Stimulated activated CD4-positive, alpha-beta T cell treated with anti-CD3 and anti-CD28 coated beads, TNF-alpha, amount 100 ng/mL, for 24 hours (primary cell): ENCODE measurements at regions not wholly inside any gene's neighbourhood (a gene's known extent, or its start where the extent isn't known, plus 50 kb on each side); places are given as distances from the start of the nearest gene placed in this dataset.

Experiments
- DNase-seq, 3 experiments: peaks; one replicate each; pipeline ENCODE4 v3.0.0-alpha.2; 2020; ENCODE audit warnings: low read depth in 3 of 3

- DNase-seq = no peak
Measured at GRCh38 chr9:1331546-1332038, 281.4 kb downstream of the DMRT2 start.

DNA sequence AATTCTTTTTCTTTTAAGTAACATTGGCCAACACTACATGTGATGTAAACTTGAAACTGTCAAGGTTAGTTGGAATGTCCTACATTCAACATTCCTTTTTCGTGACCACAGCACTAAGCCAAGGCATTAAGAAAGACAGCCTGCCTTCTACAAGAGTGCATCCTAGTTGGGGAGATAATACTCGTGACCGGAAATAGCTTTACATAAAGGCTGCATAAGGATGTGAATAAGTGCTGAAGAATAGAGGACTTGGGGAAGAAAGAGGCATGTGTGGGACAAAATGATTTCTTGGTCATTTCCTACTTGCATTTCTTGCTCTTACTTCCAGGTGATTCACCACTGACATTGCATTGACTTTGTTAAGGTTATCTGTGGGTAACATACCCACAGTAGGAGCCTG lies 282.0 kb downstream of the DMRT2 start:
- no peak for DNase-seq

GRCh38 chr9:1335174-1335573 lies 285.0 kb downstream of the DMRT2 start:
- DNase-seq = no peak

DNA sequence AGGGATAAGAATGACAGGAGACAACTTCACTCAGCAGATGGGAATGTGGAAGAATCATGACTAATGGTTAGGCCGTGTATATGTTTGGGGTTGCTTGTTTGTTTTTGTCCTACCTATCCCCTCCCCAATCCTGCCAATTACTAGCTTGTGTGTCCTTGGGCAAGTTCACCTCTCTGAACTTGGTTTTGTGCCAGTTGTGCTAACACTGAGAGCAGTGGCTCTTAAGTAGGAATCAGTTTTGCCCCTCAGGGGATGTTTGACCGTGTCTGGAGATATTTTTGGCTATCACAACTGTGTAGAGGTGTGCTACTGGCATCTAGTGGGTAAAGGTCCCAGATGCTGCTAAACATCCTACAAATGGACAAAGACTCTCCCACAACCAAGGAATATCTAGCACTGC lies 287.0 kb downstream of the DMRT2 start:
- no peak for DNase-seq

- DNase-seq = no peak
Measured at GRCh38 chr9:1340390-1340789, 290.2 kb downstream of the DMRT2 start.

DNA sequence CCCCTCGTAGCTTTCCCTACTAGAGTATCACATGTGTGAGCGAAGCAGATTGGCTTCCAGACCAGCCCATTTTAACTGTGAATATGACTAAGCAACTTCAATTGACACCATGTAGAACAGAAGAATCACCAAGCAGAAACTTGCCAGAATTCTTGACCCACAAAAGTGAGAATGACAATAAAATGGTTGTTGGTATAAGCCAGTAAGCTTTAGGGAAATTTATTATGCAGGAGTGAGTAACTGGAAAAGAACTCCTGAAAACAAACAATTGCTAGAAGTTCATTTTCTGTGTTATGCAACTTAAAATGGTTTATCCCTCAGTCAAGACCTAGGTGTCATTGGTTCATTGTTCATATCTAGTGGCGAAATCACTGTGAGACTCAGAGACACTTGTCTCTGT lies 303.1 kb downstream of the DMRT2 start:
- no peak for DNase-seq

DNA sequence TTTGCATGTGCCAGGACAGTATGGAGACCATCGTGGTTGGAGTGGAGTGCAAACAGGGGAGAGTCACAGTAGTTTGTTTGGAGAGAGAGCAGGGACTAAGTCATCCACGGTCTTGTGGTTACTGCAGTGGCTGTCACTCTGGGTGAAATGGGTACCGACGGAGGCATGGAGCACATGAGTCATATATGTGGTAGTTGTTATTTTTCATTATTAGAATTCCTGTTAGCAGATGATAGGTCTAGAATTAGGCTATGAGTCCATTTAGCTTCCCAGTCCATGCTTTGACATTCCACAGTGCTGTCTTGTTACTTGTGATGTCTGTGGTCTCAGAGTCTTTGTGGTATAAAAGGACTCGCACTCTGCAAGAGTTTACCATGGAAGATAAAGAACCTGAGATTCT lies 303.9 kb downstream of the DMRT2 start:
- DNase-seq = no peak

- DNase-seq = no peak
Measured at GRCh38 chr9:1354606-1355005, 304.4 kb downstream of the DMRT2 start.

GRCh38 chr9:1355656-1356055 lies 305.5 kb downstream of the DMRT2 start:
- no peak for DNase-seq

DNA sequence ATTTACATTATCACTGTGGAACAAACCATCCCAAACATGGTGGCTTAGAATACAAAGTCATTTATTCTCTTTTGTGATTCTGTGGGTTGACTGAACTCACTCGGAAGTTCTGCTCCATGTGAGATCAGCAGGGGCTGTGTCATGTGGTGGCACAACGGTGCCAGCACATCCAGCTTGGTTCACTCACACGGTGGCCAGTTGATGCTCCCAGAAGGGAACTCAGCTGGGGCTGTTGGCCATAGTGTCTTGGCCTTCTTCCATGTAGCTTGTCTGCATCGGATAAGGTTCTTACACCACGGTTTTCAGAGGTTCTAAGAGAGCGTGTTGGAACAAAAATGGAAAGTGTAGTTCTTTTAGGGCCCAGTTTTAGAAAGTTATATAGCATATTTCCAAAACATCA lies 312.7 kb downstream of the DMRT2 start:
- DNase-seq = no peak

DNA sequence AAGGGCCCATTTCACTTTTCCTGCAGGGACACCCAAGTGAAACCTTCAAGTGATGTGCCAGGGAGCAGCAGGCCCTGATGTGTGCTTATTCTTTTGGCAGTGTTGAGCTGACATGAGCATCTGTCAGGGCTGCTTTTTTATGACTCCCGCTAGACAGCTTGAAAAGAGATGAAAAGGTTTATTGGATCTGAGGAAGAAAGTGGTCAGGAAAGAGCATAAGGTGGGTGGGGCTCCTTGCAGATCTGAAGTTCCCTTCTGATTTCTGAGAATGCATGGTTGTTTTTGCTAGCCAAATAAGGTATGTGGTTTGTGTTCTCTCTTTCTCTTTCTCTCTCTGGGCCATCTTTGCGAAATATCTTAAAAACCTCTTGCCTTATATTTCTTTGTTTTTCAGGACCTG lies 316.1 kb downstream of the DMRT2 start:
- no peak for DNase-seq

DNA sequence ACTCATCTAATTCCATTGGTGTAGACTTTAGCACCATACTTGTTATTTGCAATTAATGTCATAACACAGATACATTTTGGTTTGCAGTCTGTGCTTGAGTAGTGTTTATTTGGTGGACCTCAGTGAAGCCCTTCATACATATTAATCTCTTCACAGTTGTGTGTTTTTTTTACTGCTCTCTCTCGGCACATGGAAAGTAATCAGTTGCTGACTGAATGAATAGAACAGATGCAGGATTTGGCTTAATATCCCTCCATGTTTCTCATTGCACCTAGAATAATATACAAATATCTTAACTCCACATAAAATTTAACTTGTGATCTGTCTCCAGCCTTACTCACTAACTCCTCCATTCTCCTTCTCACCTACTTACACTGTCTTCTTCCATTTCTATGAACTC lies 319.1 kb downstream of the DMRT2 start:
- no peak for DNase-seq

GRCh38 chr9:1373445-1373844 lies 323.3 kb downstream of the DMRT2 start:
- DNase-seq = no peak

DNA sequence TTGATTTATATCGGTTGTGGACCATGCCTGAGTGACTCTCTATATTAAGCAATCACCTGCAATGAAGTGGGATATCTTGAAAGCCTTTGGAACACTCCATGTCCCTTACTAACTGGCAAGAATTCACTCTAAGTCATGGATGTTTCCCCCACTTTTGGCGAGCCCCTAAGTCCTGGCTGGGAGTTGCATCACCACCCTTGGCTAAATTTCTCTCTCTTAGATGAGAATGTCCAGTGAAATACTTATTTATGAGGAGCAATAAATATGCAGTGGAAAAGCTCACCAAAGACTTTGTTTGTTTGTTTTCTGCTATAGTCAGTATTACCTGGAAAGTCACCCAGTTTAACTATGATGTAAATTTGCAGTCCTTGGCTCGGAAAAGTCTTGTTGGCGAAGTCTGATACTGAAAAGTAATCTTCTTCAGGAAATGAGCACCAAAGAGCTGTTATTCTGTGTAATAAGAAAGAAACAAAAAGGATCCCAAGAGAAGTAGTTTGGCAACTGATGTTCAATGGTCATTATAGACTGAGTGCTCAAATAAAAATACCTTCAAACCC lies 333.8 kb downstream of the DMRT2 start:
- no peak for DNase-seq

DNA sequence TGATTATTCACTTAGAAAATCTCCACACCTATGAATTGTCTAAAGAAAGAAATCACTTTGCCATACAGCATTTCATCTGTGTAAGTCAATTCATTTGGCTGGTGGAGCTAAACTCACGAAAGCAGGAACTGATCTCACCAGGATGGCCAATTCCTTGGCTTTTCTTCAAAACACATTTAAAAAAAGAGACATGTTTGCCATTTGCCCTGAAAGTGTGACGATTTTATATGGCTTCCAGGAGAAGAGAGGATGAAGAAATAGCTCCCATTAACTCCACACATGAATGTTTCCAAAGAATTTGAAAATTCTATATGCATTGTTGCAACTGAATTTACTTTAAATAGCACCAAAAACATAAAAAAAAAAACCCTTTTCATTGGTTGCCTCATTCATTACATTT lies 334.7 kb downstream of the DMRT2 start:
- DNase-seq = no peak

DNA sequence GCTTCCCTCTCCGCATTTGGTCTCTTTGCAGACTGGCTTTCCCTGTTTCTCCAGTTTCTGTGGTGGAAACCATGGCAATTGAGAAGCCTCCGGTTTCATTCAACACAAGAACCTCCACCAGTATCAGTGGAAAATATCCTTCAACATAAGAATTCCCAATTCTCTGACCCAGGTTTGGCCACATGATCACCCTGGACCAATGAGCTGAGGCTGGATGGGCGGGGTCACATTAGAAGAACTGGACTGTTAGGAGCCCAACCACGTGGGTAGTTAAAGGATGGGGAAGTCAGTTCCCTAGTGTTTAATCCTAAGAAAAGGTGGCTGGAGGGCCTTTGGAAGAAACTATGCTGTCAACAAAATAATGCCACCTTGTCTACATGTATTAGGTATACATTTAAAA lies 336.3 kb downstream of the DMRT2 start:
- DNase-seq = no peak

- DNase-seq = no peak
Measured at GRCh38 chr9:1388216-1388615, 338.1 kb downstream of the DMRT2 start.

GRCh38 chr9:1400983-1401382 lies 350.8 kb downstream of the DMRT2 start:
- DNase-seq = no peak

- no peak for DNase-seq
Measured at GRCh38 chr9:1404940-1405339, 354.8 kb downstream of the DMRT2 start.

DNA sequence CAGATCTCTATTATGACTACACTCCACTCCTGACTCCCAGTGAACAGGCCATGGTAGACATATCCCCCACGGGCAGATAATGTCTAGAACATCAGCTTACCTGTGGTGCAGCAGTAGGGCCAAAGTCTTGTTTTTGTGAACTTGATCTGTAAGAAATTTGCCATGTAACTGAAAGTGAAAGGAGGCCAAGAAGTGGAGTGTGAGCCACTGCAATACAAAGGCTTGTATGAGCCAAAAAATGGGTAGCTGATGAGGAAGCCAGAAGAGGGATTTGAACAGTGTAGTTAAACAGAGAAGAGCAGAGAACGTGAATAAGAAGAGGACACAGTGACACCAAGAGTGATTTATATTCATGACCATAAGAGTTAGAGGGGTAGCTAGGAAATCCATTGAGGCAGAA lies 361.7 kb downstream of the DMRT2 start:
- DNase-seq = no peak

DNA sequence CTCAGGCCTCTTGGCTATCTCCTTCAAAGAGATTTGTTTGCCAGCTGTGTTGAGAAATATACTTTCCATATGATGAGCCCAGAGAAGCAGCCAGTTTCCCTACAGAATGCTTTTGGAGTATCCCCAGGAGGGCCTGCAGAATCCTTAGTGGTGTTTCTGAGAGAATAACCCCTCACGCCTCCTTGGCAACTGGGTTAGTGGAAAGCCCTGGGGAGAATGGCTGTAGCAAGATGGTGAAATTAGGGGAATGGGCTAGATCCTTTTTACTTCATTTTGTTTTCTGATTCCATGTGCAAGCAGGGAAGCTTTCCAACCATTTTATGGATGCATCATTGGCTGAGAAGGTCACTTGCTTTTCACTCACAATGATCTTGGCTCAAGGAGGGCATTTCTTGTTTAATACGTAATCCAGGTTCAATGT lies 364.6 kb downstream of the DMRT2 start:
- no peak for DNase-seq

DNA sequence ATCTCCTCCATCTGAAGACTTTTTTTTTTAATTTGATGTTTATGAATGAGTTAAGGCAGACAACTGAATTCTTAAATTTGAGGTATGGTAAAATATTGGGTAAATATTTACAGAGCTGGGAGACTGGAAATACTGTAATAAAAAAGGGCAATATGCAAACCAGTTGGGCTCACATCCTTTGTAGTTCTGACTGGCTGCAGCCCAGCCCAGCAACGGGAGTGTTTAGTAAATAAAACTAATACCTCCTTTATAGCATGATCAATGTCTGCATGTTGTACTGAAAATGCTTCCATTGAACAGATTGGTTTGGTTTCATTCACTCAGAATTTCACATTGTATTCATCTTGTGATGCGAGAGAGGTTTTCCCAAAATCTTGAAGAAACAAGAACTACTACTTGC lies 365.0 kb downstream of the DMRT2 start:
- no peak for DNase-seq

DNA sequence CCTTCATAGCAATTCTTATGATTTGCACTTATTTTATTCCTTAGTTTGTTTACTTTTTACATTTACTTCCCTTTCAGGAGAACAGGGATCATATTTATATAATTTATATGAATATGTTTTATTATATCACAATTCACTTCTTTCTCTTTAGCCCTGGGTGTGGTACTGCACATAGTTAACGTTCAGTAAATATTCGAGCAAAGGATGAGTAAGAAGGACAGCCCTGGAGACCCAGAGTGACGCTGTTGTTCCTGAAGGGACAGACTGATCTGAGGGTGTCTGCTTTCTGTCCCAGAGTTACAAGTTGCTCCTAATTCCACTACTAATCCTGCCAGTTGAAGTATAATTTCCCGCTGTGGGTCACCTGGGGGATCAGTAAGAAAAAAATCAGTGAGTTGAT lies 366.1 kb downstream of the DMRT2 start:
- no peak for DNase-seq

- no peak for DNase-seq
Measured at GRCh38 chr9:1421436-1421835, 371.3 kb downstream of the DMRT2 start.

DNA sequence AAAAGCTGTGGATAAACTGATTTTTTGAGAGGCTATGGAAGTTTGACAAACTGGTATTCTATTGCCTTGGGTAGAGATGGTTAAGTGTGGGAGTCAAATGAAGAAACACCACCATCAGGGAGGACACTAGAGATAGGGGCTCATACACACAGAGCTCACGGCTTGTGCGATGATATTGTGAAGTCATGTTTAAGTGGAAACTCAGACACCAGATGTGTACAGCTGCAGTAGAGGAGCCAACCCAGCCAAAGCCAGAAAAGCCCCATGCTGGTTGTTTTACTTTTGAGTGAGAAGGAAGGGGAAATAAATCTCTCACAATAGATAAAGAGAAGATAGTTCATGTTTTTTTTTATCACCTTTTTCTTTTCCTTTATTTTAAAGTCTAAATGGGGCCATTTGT lies 377.7 kb downstream of the DMRT2 start:
- DNase-seq = no peak
